Fibroblast of skin of back (primary cell): ENCODE measurements at regions not wholly inside any gene's neighbourhood (a gene's known extent, or its start where the extent isn't known, plus 50 kb on each side); places are given as distances from the start of the nearest gene placed in this dataset.
"Not testable (repeated sequence)": the region's sequence is repeated elsewhere in the genome, so short reads cannot be mapped to it uniquely, and the experiment has no call there.

ENCODE experiments used
- DNase-seq: peaks from one replicate; pipeline ENCODE4 v3.0.0-alpha.2; 2013

DNA sequence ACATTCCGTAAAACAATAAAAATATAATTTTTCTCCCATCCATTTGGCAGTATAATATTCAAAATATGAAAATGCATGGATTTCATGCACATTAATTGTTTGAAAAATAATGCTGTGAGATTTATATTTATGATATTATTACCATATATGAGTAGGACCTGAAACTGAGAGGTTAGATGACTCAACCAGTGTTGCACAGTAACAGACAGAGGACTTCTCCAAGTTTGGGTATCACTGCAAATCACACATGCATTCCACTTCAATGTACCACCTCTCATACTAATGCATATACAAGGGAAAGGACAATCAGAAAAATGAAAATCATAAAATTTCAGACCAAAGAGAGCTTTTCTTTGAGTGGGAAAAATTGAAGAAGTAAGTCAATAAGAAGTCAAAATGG lies 269.5 kb downstream of the SOCS6 start:
- DNase-seq: no peak

GRCh38 chr18:70554854-70555445 lies 266.1 kb downstream of the SOCS6 start:
- no peak for DNase-seq

DNA sequence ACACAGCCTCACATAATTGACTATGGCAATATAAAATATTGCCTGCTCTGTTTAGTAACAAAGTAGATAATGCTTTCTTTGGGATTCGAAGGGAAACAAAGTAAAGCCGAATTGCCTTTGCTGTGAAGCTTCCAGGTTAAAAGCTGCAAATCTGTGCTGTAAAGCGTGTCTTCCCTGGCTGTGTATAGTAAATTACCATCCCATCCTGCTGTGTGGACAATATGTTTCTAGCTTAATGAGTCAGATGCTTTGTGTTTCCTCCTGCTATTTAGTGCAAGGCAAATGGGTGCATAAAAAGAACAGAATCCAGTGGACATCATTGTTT lies 265.1 kb downstream of the SOCS6 start:
- no peak for DNase-seq

DNA sequence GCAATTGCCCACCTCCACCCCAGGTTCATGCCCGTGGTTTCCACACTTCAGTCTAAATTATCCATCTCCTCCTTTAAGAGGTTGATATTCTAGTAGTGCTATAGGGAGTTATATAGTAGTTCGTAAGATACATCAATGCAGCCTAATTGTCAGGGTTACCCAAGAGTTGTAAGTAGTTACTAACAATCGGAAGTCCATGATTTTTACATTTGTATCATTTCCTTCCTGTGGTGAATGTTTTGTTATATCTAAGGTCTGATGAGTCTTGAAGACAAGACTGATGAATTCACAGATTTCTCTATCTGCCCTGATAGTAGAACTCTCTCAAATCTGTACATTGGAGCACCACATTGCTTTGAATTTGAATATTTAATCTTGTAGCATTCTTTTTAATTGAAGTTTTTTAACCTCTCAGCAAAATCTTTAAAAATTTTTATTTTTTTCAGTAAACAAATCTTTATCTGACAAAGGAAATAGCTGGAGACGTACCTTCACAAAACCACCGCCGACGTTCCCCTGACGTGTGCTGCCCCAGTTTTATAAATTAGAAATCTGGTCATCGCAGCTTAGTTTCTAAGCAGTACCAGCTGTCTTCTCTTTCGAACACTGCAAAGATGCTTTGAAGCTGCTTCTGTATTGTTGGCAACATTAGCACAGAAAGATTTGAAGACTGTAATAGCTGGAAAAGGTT lies 264.5 kb downstream of the SOCS6 start:
- no peak for DNase-seq

GRCh38 chr18:70536370-70537062 lies 247.7 kb downstream of the SOCS6 start:
- DNase-seq: no peak

- peak; percentile 3 for DNase-seq
These were observed 246.2 kb downstream of the SOCS6 start for GRCh38 chr18:70535041-70535440.

GRCh38 chr18:70525322-70525721 lies 236.5 kb downstream of the SOCS6 start:
- DNase-seq: not testable (repeated sequence)

GRCh38 chr18:70523792-70524182 lies 234.9 kb downstream of the SOCS6 start:
- no peak for DNase-seq

DNA sequence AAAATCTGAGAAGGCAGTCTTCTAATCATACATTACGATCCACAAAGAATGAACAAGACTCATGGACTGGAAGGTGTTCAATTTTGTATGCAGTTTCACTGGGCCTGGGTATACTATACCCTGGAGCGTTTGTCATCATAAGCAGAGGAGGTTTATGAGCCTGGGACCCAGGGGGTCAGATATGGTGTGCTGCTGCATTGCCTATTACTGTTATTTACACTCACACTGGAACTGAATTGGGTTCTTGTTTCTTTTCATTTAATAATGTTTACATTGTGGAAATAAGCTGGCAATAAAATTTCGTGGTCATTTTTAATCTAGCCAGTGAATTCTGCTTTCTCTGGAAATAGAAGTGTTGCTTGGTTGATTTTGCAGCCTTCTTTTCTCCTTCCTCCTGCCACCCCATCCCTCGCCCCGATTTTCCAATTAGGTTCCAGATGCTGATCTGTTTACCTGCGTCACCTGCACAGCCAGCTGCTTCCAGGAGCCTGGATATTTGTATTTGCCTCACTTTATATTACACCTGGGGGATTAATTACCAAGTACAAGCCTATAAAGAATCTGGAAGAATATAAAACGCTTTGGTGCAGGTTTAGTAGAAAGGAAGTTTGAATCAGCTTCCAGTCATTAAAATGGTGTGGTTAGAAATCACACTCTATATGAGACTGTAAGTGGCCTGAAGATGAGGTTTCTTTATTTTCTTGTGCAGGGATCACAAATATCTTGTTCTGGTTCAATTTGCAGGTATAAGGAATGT lies 234.4 kb downstream of the SOCS6 start:
- DNase-seq: no peak

DNA sequence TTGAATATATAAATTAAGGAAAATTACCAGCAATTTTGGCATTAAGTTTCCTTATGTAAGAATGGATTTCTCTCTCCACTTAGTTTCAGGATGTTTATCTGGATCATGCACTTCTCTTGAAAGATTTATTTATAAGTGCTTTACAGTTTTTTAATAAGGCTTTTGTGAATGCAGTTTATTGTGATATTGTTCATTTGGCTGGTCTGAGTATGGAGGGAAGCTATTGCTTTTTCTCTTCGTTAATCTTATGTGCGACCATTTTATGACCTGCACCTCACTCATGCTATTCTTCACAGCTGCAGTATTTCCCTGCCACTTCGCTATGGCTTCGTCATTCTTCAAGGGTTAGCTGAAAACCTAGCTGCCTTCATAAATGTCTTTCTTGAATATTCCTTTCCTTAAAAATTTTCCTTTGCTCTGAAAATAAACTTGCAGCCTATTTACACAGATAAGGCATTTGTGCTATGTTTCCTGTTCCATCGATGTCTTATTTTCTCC lies 233.4 kb downstream of the SOCS6 start:
- no peak for DNase-seq

DNA sequence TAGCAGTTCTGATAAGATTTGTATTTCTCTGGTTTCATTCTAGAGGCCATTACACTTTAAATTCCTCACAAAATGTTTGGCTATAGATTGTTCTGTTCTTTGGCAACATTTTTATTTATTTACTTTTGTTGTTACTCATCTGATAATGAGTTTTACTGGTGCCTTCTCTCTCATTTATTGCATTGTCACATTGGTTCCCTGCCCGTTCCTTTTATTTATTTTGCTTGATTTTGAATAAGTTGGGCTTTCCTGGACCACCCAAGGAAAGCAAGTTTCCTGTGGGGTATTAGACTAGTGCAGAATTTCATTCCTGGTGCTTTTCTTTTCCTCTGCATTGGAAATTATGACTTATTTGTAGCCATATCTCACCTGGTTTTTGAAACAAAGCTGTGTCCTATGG lies 232.0 kb downstream of the SOCS6 start:
- no peak for DNase-seq

DNA sequence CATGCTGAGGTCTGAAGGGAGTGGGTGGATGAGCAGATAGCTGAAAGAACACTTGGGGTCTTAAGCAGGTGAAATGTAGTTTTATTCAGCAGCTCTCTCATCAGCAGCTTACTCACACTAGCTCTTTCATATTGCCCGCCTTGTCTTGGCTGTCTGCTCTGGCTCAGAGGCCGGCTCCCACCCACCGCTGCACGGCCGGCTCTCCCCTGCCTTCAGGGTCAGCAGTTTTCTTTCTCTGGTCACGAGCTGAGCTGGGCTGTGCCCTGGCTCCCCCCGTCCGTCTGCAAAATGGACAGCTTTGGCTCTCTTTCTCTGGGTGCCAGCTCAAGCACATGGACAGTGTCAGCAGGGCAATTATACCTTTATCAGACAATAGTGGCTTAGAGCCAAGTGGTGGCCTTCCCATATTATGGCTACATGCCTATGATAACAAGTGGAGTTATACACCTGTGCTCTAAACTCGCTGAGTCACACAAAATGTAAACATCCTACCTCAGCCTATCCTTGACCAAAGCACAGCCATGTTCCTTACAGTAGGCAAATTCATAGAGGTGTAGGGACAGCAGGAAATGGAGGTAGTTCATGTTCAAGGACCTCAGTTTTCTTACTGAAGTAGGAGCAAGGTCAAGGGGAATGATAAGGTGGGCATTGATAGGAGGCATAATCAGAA lies 224.8 kb downstream of the SOCS6 start:
- DNase-seq: no peak

GRCh38 chr18:70507970-70508369 lies 219.1 kb downstream of the SOCS6 start:
- DNase-seq: no peak

- no peak for DNase-seq
These were observed 217.7 kb downstream of the SOCS6 start for GRCh38 chr18:70506511-70506910.

DNA sequence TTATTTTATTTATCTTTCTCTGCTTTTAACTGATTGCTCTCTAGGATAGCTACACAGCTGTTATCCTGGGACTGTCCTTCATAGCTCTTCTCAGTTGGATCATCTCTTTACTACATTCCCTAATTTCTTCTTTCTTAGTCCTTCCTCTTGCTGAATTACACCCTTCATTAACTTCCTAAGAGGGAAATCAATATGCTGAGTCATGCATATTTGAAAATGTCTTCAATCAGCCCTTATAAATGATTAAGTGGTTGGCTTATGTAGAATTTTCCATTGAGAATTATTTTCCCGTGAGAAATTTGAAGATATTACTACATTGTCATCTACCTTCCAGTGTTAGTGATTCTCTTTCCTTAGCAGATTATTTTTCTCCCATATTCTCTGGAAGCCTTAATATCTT lies 214.2 kb downstream of the SOCS6 start:
- DNase-seq: no peak

GRCh38 chr18:70501358-70501757 lies 212.5 kb downstream of the SOCS6 start:
- no peak for DNase-seq

- no peak for DNase-seq
These were observed 211.9 kb downstream of the SOCS6 start for GRCh38 chr18:70500748-70501147.

DNA sequence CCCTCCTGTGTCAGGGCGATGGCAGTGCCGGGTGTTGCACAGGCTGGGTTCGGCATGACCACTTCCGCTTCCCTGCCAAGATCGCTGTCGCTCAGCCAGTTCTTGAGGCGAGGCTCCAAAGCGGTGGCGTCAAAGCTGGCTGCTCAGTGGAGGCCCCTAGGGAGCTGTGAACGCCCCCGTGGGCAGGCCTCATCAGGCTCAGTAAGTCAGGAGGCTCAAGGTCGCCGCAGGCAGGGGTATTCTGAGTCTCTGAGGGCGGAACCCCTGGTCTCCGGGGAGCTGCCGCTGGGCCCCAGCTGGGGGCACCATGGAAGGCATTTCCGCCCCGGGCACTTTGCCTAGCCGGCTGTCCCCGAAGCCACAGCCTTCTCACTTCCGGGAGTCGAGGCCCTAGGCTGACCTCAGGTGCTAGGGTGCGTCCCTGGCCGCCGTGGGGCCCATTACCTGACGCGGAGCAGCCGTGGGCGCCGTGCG lies 210.4 kb downstream of the SOCS6 start:
- no peak for DNase-seq

DNA sequence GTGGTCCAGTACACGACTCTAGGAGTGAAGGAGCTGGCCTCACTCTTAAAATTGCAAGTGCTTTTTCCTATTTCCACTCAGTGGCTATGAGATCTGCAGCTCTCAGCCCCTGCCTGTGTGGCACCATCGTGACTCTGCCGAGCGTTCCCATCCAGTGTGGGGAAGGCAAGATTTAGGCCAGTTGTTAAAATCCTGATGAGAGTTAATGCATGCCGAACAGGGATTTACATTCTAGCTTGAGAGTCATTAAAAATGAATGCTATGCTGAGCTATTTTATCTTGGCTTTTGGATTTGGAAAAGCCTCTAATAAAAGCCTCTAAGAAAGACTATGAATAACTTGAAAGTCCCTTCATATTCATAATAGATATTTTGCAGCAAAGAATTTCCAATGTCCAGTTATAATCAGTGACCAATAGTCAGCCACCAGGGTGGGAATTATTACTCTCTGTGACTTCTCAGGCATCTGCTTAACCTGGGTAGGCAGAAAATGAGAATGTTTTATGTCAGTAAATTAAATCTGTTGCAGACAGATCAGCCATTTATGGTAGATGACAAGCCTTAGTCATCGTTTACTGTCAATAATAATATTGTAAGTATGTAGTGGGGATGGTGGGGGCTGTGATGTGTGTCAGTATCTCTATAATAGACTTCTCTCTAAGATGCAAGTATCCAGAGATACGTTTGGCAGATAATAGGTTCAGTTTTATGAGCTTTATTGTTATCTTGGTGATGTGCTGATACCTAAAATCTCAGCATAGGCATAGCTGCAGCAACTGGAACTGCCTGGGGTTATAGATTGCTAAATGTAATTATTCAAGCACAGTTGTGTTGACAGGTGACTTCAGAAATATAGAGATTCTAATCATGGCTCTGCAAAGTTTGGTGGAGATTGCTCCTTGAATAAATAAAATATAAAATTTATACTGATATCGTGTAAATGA lies 207.8 kb downstream of the SOCS6 start:
- no peak for DNase-seq

GRCh38 chr18:70494524-70494923 lies 205.7 kb downstream of the SOCS6 start:
- no peak for DNase-seq

DNA sequence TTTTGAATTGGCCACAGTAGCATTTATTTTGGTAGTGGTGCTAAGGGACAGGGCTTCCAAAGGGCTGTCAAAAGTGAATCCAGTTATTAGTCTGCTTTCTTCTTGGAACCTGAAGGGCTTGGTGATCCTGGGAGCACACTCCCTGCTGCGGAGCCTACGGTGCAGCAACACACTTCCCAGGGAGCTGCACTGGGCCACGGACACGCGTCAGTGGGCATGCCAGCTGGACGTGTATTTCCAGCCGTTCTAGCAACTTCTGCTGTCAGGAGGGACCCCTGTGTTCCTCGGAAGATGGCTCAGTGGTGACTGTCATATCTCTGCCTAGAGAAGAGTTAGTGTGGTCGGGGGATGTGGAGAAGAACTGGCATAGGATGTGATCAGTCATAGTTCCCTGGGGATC lies 204.6 kb downstream of the SOCS6 start:
- no peak for DNase-seq
